IPS-15b (cell line): ENCODE measurements at regions not wholly inside any gene's neighbourhood (a gene's known extent, or its start where the extent isn't known, plus 50 kb on each side); places are given as distances from the start of the nearest gene placed in this dataset.

Experiments
- H3K27me3 ChIP-seq: one replicate; pipeline ENCODE4 v1.6.1; 2013; ENCODE audit warnings: low read length; ENCODE audit not compliant: control insufficient read depth, insufficient read depth
- H3K36me3 ChIP-seq: one replicate; pipeline ENCODE4 v1.6.1; 2013; ENCODE audit warnings: low read length; ENCODE audit not compliant: control insufficient read depth, insufficient read depth
- H3K4me1 ChIP-seq: one replicate; pipeline ENCODE4 v1.6.1; 2013; ENCODE audit warnings: mild to moderate bottlenecking, low read length; ENCODE audit not compliant: control insufficient read depth, insufficient read depth
- H3K4me3 ChIP-seq: one replicate; pipeline ENCODE4 v1.5.1; 2013; ENCODE audit warnings: low read depth, low read length
- H3K9ac ChIP-seq: one replicate; pipeline ENCODE4 v1.6.1; 2013; ENCODE audit warnings: low read depth, mild to moderate bottlenecking, low read length
- H3K9me3 ChIP-seq: one replicate; pipeline ENCODE4 v1.6.1; 2013; ENCODE audit warnings: mild to moderate bottlenecking, low read length; ENCODE audit not compliant: control insufficient read depth, insufficient read depth

- Histone ChIP-seq H3K9ac (no peak overlapping the region), H3K36me3 (no peaks in the 10 kb centered on the region), H3K4me3 (no peak overlapping the region), H3K27me3 (no peaks in the 10 kb centered on the region), H3K4me1 (no peaks in the 10 kb centered on the region), H3K9me3 (no peaks in the 10 kb centered on the region)
Measured at GRCh38 chr20:50250679-50251382, 60.2 kb downstream of the CEBPB start.

- Histone ChIP-seq H3K4me3 (no peak overlapping the region), H3K36me3 (no peaks in the 10 kb centered on the region), H3K4me1 (no peaks in the 10 kb centered on the region), H3K9me3 (no peaks in the 10 kb centered on the region), H3K9ac (no peak overlapping the region), H3K27me3 (no peaks in the 10 kb centered on the region)
Measured at GRCh38 chr20:50251383-50251748, 60.7 kb downstream of the CEBPB start.

- Histone ChIP-seq H3K9me3 (no peaks in the 10 kb centered on the region), H3K9ac (no peak overlapping the region), H3K4me3 (no peak overlapping the region), H3K4me1 (no peaks in the 10 kb centered on the region), H3K36me3 (no peaks in the 10 kb centered on the region), H3K27me3 (no peaks in the 10 kb centered on the region)
Measured at GRCh38 chr20:50251992-50252511, 61.4 kb downstream of the CEBPB start.

- Histone ChIP-seq H3K36me3 (no peaks in the 10 kb centered on the region), H3K4me1 (no peaks in the 10 kb centered on the region), H3K27me3 (no peaks in the 10 kb centered on the region), H3K9ac (no peak overlapping the region), H3K9me3 (no peaks in the 10 kb centered on the region), H3K4me3 (no peak overlapping the region)
Measured at GRCh38 chr20:50252701-50253100, 62.1 kb downstream of the CEBPB start.

GRCh38 chr20:50253101-50253500, 62.5 kb downstream of the CEBPB start:
- H3K36me3 ChIP-seq: no peaks in the 10 kb centered on the region
- no peaks in the 10 kb centered on the region for H3K4me1 ChIP-seq
- H3K27me3 ChIP-seq: no peaks in the 10 kb centered on the region
- H3K9me3 ChIP-seq: no peaks in the 10 kb centered on the region
- no peak overlapping the region for H3K9ac ChIP-seq
- no peak overlapping the region for H3K4me3 ChIP-seq

GRCh38 chr20:50254466-50255079, 63.9 kb downstream of the CEBPB start:
- Histone ChIP-seq H3K27me3 (no peaks in the 10 kb centered on the region), H3K4me3 (no peak overlapping the region), H3K9me3 (no peaks in the 10 kb centered on the region), H3K36me3 (no peaks in the 10 kb centered on the region), H3K9ac (no peak overlapping the region), H3K4me1 (no peaks in the 10 kb centered on the region)

- Histone ChIP-seq H3K9me3 (no peaks in the 10 kb centered on the region), H3K36me3 (no peaks in the 10 kb centered on the region), H3K4me3 (no peak overlapping the region), H3K4me1 (no peaks in the 10 kb centered on the region), H3K9ac (no peak overlapping the region), H3K27me3 (no peaks in the 10 kb centered on the region)
Measured at GRCh38 chr20:50256577-50256976, 65.9 kb downstream of the CEBPB start.

GRCh38 chr20:50257860-50258259, 67.2 kb downstream of the CEBPB start:
- H3K9ac ChIP-seq: no peak overlapping the region

GRCh38 chr20:50258790-50259483, 68.3 kb downstream of the CEBPB start:
- Histone ChIP-seq H3K4me3 (no peak overlapping the region), H3K36me3 (no peaks in the 10 kb centered on the region), H3K4me1 (no peaks in the 10 kb centered on the region), H3K27me3 (no peaks in the 10 kb centered on the region), H3K9me3 (no peaks in the 10 kb centered on the region), H3K9ac (no peak overlapping the region)

More at GRCh38 chr20:50257860-50258259, 67.2 kb downstream of the CEBPB start:
- Histone ChIP-seq H3K4me3 (no peak overlapping the region), H3K27me3 (no peaks in the 10 kb centered on the region), H3K9me3 (no peaks in the 10 kb centered on the region), H3K36me3 (no peaks in the 10 kb centered on the region), H3K4me1 (no peaks in the 10 kb centered on the region)

GRCh38 chr20:50259705-50260478, 69.3 kb downstream of the CEBPB start:
- Histone ChIP-seq H3K4me3 (no peak overlapping the region), H3K27me3 (no peaks in the 10 kb centered on the region), H3K9me3 (no peaks in the 10 kb centered on the region), H3K4me1 (no peaks in the 10 kb centered on the region), H3K36me3 (no peaks in the 10 kb centered on the region), H3K9ac (no peak overlapping the region)

GRCh38 chr20:50260479-50261221, 70.0 kb downstream of the CEBPB start:
- H3K4me1 ChIP-seq: no peaks in the 10 kb centered on the region
- H3K9ac ChIP-seq: no peak overlapping the region
- H3K4me3 ChIP-seq: no peak overlapping the region
- H3K9me3 ChIP-seq: no peaks in the 10 kb centered on the region
- no peaks in the 10 kb centered on the region for H3K36me3 ChIP-seq
- no peaks in the 10 kb centered on the region for H3K27me3 ChIP-seq
